Nephron (organoid): ENCODE measurements at regions not wholly inside any gene's neighbourhood (a gene's known extent, or its start where the extent isn't known, plus 50 kb on each side); places are given as distances from the start of the nearest gene placed in this dataset.

ENCODE experiments used
- H3K27ac Mint-ChIP-seq, 3 experiments: 2 replicates each; pipeline ENCODE4 v1.8.0; 2020; ENCODE audit warnings: mixed read lengths in 3 of 3, mild to moderate bottlenecking in 2 of 3, moderate library complexity in 1 of 3
- H3K27me3 Mint-ChIP-seq: 2 replicates; pipeline ENCODE4 v1.8.0; 2021; ENCODE audit warnings: low read depth, mild to moderate bottlenecking, moderate library complexity, mixed read lengths
- H3K36me3 Mint-ChIP-seq: 2 replicates; pipeline ENCODE4 v1.8.0; 2020; ENCODE audit warnings: low read depth, mixed read lengths
- H3K4me1 Mint-ChIP-seq: 2 replicates; pipeline ENCODE4 v1.8.0; 2020; ENCODE audit warnings: mixed read lengths
- H3K4me3 Mint-ChIP-seq, 3 experiments: 2 replicates each; pipeline ENCODE4 v1.8.0; 2020; ENCODE audit warnings: mild to moderate bottlenecking in 3 of 3, mixed read lengths in 3 of 3, moderate library complexity in 2 of 3
- H3K9me3 Mint-ChIP-seq: 2 replicates; pipeline ENCODE4 v1.8.0; 2020; ENCODE audit warnings: mixed read lengths
- CTCF ChIP-seq, 3 experiments: fragments of 200-600 bp; sonication (generic); IDR thresholded peaks; one replicate each; pipeline ENCODE4 v1.5.0; 2021; ENCODE audit warnings: antibody characterized with exemption in 3 of 3; ENCODE audit not compliant: unreplicated experiment in 3 of 3

- Mint-ChIP-seq H3K27me3 (no peaks in the 10 kb centered on the region), H3K27ac (peak overlapping the region in 1 of 3 experiments; percentile 26), H3K4me1 (peaks cover 6% of the 10 kb centered on the region), H3K36me3 (no peaks in the 10 kb centered on the region), H3K9me3 (peaks cover 4% of the 10 kb centered on the region), H3K4me3 (no peak overlapping the region)
- TF ChIP-seq CTCF (IDR thresholded peaks at IDR 0.05; ENCODE audit: unreplicated experiment in 3 of 3), result no peak
These were observed 88.7 kb downstream of the UGCG start for GRCh38 chr9:111985315-111985714.

- no peak overlapping the region for H3K4me3 Mint-ChIP-seq
- H3K27me3 Mint-ChIP-seq, result no peaks in the 10 kb centered on the region
- H3K36me3 Mint-ChIP-seq, result no peaks in the 10 kb centered on the region
- TF ChIP-seq CTCF (IDR thresholded peaks at IDR 0.05; ENCODE audit: unreplicated experiment in 3 of 3), result no peak
- H3K9me3 Mint-ChIP-seq, result peaks cover 5% of the 10 kb centered on the region
- peak overlapping the region; percentile 64 to 73 (median 69) for H3K27ac Mint-ChIP-seq
- peaks cover 6% of the 10 kb centered on the region for H3K4me1 Mint-ChIP-seq
These were observed 89.5 kb downstream of the UGCG start for GRCh38 chr9:111986035-111986556.
